H9 (cell line): ENCODE measurements at regions not wholly inside any gene's neighbourhood (a gene's known extent, or its start where the extent isn't known, plus 50 kb on each side); places are given as distances from the start of the nearest gene placed in this dataset.

Source experiments
- DNase-seq: peaks from one replicate; pipeline ENCODE4 v3.0.0-alpha.2; 2017
- H2AFZ ChIP-seq: one replicate; pipeline ENCODE4 v1.6.1; 2013; ENCODE audit warnings: mild to moderate bottlenecking, low read length, control low read depth, moderate library complexity
- H2AK5ac ChIP-seq: 2 replicates; pipeline ENCODE4 v1.6.1; 2013; ENCODE audit warnings: low read length, control low read depth, mixed read lengths; ENCODE audit not compliant: insufficient read length
- H2BK120ac ChIP-seq: one replicate; pipeline ENCODE4 v1.6.1; 2013; ENCODE audit warnings: low read depth, mild to moderate bottlenecking, low read length, control low read depth, inconsistent platforms; ENCODE audit not compliant: poor library complexity, severe bottlenecking
- H2BK12ac ChIP-seq: 2 replicates; pipeline ENCODE4 v1.6.1; 2013; ENCODE audit warnings: low read length, control low read depth, mixed read lengths, low read depth; ENCODE audit not compliant: insufficient read length
- H2BK15ac ChIP-seq: 2 replicates; pipeline ENCODE4 v1.6.1; 2013; ENCODE audit warnings: low read depth, low read length, control low read depth
- H2BK20ac ChIP-seq: one replicate; pipeline ENCODE4 v1.6.1; 2013; ENCODE audit warnings: low read depth, mild to moderate bottlenecking, low read length, control low read depth, inconsistent platforms; ENCODE audit not compliant: poor library complexity, severe bottlenecking
- H2BK5ac ChIP-seq: 2 replicates; pipeline ENCODE4 v1.6.1; 2013; ENCODE audit warnings: low read length, control low read depth, mixed read lengths; ENCODE audit not compliant: insufficient read length
- H3K14ac ChIP-seq: 2 replicates; pipeline ENCODE4 v1.6.1; 2013; ENCODE audit warnings: low read length, control low read depth; ENCODE audit not compliant: insufficient read depth
- H3K18ac ChIP-seq: 2 replicates; pipeline ENCODE4 v1.6.1; 2013; ENCODE audit warnings: low read depth, mild to moderate bottlenecking, mixed read lengths, low read length, control low read depth; ENCODE audit not compliant: insufficient read length
- H3K23ac ChIP-seq: 2 replicates; pipeline ENCODE4 v1.6.1; 2013; ENCODE audit warnings: low read length, control low read depth, mixed read lengths, low read depth; ENCODE audit not compliant: insufficient read length
- H3K23me2 ChIP-seq: 2 replicates; pipeline ENCODE4 v1.6.1; 2013; ENCODE audit warnings: low read depth, mild to moderate bottlenecking, mixed read lengths, low read length, control low read depth; ENCODE audit not compliant: insufficient read length, poor library complexity, severe bottlenecking
- H3K27ac ChIP-seq: 2 replicates; pipeline ENCODE4 v1.5.1; 2013; ENCODE audit warnings: low read length, control low read depth, mixed read lengths, low read depth; ENCODE audit not compliant: insufficient read length
- H3K27me3 ChIP-seq: 2 replicates; pipeline ENCODE4 v1.6.1; 2013; ENCODE audit warnings: low read length, control low read depth, inconsistent platforms; ENCODE audit not compliant: insufficient read depth
- H3K4ac ChIP-seq: 2 replicates; pipeline ENCODE4 v1.6.1; 2013; ENCODE audit warnings: low read depth, mild to moderate bottlenecking, control low read depth, inconsistent platforms, low read length, moderate library complexity
- H3K4me1 ChIP-seq: 2 replicates; pipeline ENCODE4 v1.6.1; 2013; ENCODE audit warnings: low read length, control low read depth, inconsistent platforms; ENCODE audit not compliant: insufficient read depth
- H3K4me2 ChIP-seq: 2 replicates; pipeline ENCODE4 v1.6.1; 2013; ENCODE audit warnings: low read length, control low read depth, mixed read lengths; ENCODE audit not compliant: insufficient read length, insufficient read depth
- H3K56ac ChIP-seq: 2 replicates; pipeline ENCODE4 v1.6.1; 2013; ENCODE audit warnings: low read depth, mild to moderate bottlenecking, mixed read lengths, low read length, control low read depth; ENCODE audit not compliant: insufficient read length
- H3K79me1 ChIP-seq: 2 replicates; pipeline ENCODE4 v1.6.1; 2013; ENCODE audit warnings: low read depth, mild to moderate bottlenecking, moderate library complexity, low read length, control low read depth, inconsistent platforms; ENCODE audit not compliant: insufficient read depth, poor library complexity, severe bottlenecking
- H3K79me2 ChIP-seq: 2 replicates; pipeline ENCODE4 v1.6.1; 2013; ENCODE audit warnings: low read length, control low read depth, inconsistent platforms; ENCODE audit not compliant: insufficient read depth
- H3K9ac ChIP-seq: 2 replicates; pipeline ENCODE4 v1.6.1; 2013; ENCODE audit warnings: low read length, control low read depth, mixed read lengths; ENCODE audit not compliant: insufficient read length; ENCODE audit errors: extremely low read depth
- H3K9me3 ChIP-seq: one replicate; pipeline ENCODE4 v1.6.1; 2013; ENCODE audit warnings: low read depth, low read length, inconsistent platforms; ENCODE audit not compliant: control insufficient read depth
- H3T11ph ChIP-seq: one replicate; pipeline ENCODE4 v1.6.1; 2013; ENCODE audit warnings: mild to moderate bottlenecking, low read length, control low read depth, inconsistent platforms
- H4K20me1 ChIP-seq: one replicate; pipeline ENCODE4 v1.6.1; 2013; ENCODE audit not compliant: control insufficient read depth, insufficient read length, insufficient read depth
- H4K5ac ChIP-seq: 2 replicates; pipeline ENCODE4 v1.6.1; 2013; ENCODE audit warnings: low read depth, mild to moderate bottlenecking, mixed read lengths, low read length, control low read depth; ENCODE audit not compliant: insufficient read length
- H4K8ac ChIP-seq: replicated peaks from 2 replicates; pipeline ENCODE4 v1.6.1; 2013; ENCODE audit warnings: low read length, control low read depth, mixed read lengths, low read depth; ENCODE audit not compliant: insufficient read length
- H4K91ac ChIP-seq: 2 replicates; pipeline ENCODE4 v1.6.1; 2013; ENCODE audit warnings: low read depth, mild to moderate bottlenecking, moderate library complexity, mixed read lengths, low read length, control low read depth; ENCODE audit not compliant: insufficient read length
- H3K27ac Mint-ChIP-seq, 3 experiments: 2 replicates in 2 of 3; 3 replicates in 1 of 3; pipeline ENCODE4 v1.8.0; 2020 to 2021; ENCODE audit warnings: mixed read lengths in 3 of 3, mild to moderate bottlenecking in 1 of 3, moderate library complexity in 1 of 3
- H3K27me3 Mint-ChIP-seq: 2 replicates; pipeline ENCODE4 v1.8.0; 2021; ENCODE audit warnings: low read depth, mild to moderate bottlenecking, moderate library complexity, mixed read lengths
- H3K36me3 Mint-ChIP-seq, 3 experiments: 2 replicates in 2 of 3; 3 replicates in 1 of 3; pipeline ENCODE4 v1.8.0; 2020 to 2021; ENCODE audit warnings: low read depth in 3 of 3, mixed read lengths in 3 of 3; ENCODE audit not compliant: insufficient read depth in 1 of 3
- H3K4me1 Mint-ChIP-seq, 2 experiments: 2 replicates each; pipeline ENCODE4 v1.8.0; 2020; ENCODE audit warnings: mixed read lengths in 2 of 2
- H3K4me3 Mint-ChIP-seq, 2 experiments: 2 replicates in 1 of 2; 3 replicates in 1 of 2; pipeline ENCODE4 v1.8.0; 2020 to 2021; ENCODE audit warnings: mild to moderate bottlenecking in 2 of 2, mixed read lengths in 2 of 2, moderate library complexity in 1 of 2
- H3K9me3 Mint-ChIP-seq, 2 experiments: 2 replicates in 1 of 2; 3 replicates in 1 of 2; pipeline ENCODE4 v1.8.0; 2020; ENCODE audit warnings: mild to moderate bottlenecking in 2 of 2, mixed read lengths in 2 of 2, moderate library complexity in 1 of 2
- WGBS: extraction: QIAGEN DNeasy Blood & Tissue Kit; methylation state at CpG from one replicate; pipeline ENCODE4 v1.1.7; 2013; ENCODE audit warnings: missing lambda C conversion rate, low lambda C conversion rate, mixed read lengths; ENCODE audit not compliant: insufficient read length; ENCODE audit errors: extremely low coverage; 5-methylcytosine and 5-hydroxymethylcytosine counted together
- TF ChIP-seq, protein P1 (sequence below): fragments of 200-600 bp; sonication (generic); conservative IDR thresholded peaks from 3 replicates; pipeline ENCODE4 v1.8.0; 2021; ENCODE audit warnings: antibody characterized with exemption, mild to moderate bottlenecking

DNA sequence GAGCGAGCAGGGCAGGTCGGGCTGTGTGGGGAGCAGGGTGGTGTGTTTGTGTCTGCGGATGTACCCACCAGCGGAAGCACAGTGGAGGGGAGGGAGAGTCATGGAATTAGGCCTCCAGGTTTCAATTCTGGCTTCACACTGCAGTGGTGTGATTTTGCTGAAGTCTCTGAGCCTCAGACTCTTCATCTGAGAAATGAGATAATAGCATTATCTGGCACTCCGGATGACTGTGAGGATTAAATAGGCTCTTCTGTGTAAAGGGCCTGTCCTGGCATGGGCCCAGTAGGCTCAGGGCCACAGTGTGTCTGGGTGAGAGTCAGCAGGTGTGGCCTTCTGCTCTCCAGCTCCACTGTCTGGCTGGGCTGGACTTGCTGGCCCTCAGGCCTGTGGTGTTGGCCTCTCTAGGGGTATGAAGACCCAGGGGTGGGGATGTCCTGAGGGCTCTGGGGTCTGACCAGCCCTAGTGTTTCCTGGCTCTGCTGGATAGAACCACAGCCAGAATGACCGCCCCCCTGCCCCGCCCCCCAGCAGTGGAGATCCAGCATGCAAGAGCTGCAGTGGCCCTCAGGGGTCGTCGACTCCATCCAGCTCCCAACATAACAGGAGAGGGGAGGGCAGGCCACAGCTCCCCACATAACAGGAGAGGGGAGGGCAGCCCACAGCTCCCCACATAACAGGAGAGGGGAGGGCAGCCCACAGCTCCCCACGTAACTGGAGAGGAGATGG lies 178.6 kb downstream of the RPS24 start:
- Mint-ChIP-seq H3K4me3 (no peak overlapping the region; a peak in 1 of 5 replicates), H3K36me3 (no peaks in the 10 kb centered on the region), H3K9me3 (no peaks in the 10 kb centered on the region), H3K4me1 (peaks cover 14 to 16% of the 10 kb centered on the region in 2 experiments), H3K27ac (no peak overlapping the region; a peak in 1 of 7 replicates), H3K27me3 (peaks cover 1% of the 10 kb centered on the region)
- Histone ChIP-seq H2BK120ac (no peak overlapping the region), H3K27ac (no peak overlapping the region), H3K4me1 (no peaks in the 10 kb centered on the region), H4K20me1 (no peaks in the 10 kb centered on the region), H3T11ph (no peak overlapping the region), H2AFZ (no peak overlapping the region), H3K27me3 (no peaks in the 10 kb centered on the region), H3K23ac (no peak overlapping the region), H3K9me3 (no peaks in the 10 kb centered on the region), H2BK5ac (no peak overlapping the region), H2AK5ac (no peak overlapping the region), H4K5ac (no peak overlapping the region), H3K4ac (no peak overlapping the region), H3K56ac (no peak overlapping the region), H2BK15ac (no peak overlapping the region), H2BK12ac (no peak overlapping the region), H3K18ac (no peak overlapping the region), H3K79me1 (no peaks in the 10 kb centered on the region), H4K91ac (no peak overlapping the region), H2BK20ac (no peak overlapping the region), H3K4me2 (no peak overlapping the region), H3K79me2 (no peaks in the 10 kb centered on the region), H3K14ac (peak overlapping the region; percentile 13; the same call in 1 of the 2 replicates), H3K9ac (no peak overlapping the region), H4K8ac (no peak overlapping the region), H3K23me2 (no peaks in the 10 kb centered on the region)
- TF ChIP-seq, protein P1, sequence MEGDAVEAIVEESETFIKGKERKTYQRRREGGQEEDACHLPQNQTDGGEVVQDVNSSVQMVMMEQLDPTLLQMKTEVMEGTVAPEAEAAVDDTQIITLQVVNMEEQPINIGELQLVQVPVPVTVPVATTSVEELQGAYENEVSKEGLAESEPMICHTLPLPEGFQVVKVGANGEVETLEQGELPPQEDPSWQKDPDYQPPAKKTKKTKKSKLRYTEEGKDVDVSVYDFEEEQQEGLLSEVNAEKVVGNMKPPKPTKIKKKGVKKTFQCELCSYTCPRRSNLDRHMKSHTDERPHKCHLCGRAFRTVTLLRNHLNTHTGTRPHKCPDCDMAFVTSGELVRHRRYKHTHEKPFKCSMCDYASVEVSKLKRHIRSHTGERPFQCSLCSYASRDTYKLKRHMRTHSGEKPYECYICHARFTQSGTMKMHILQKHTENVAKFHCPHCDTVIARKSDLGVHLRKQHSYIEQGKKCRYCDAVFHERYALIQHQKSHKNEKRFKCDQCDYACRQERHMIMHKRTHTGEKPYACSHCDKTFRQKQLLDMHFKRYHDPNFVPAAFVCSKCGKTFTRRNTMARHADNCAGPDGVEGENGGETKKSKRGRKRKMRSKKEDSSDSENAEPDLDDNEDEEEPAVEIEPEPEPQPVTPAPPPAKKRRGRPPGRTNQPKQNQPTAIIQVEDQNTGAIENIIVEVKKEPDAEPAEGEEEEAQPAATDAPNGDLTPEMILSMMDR: no peak
- no peak for DNase-seq
- no CpG with 5 or more reads among the region's 10 CpGs for WGBS
